Thyroid gland (tissue), 4 donors: ENCODE measurements at regions not wholly inside any gene's neighbourhood (a gene's known extent, or its start where the extent isn't known, plus 50 kb on each side); places are given as distances from the start of the nearest gene placed in this dataset.
"Not testable (repeated sequence)": the region's sequence is repeated elsewhere in the genome, so short reads cannot be mapped to it uniquely, and the experiment has no call there.

Experiments
- DNase-seq, 2 donors: peaks; one replicate each; pipeline ENCODE4 v3.0.0-alpha.2; 2019
- H3K27ac ChIP-seq, 3 donors: fragments of 200-600 bp; sonication (generic); 1 replicate in 2 of 3; 2 replicates in 1 of 3; pipeline ENCODE4 v1.5.1; 2016 to 2019; ENCODE audit warnings: mild to moderate bottlenecking in 1 of 3, moderate library complexity in 1 of 3
- H3K27me3 ChIP-seq: fragments of 200-600 bp; sonication (generic); one replicate; pipeline ENCODE4 v1.5.1; 2019
- H3K36me3 ChIP-seq, 2 donors: fragments of 200-600 bp; sonication (generic); one replicate each; pipeline ENCODE4 v1.5.1; 2016 to 2019
- H3K4me1 ChIP-seq, 2 donors: fragments of 200-600 bp; sonication (generic); one replicate each; pipeline ENCODE4 v1.5.1; 2017 to 2019
- H3K4me3 ChIP-seq, 3 donors: fragments of 200-600 bp; sonication (generic); replicated peaks in 1 of 3; 1 replicate in 2 of 3; 2 replicates in 1 of 3; pipeline ENCODE4 v1.5.1; 2016; ENCODE audit warnings: mild to moderate bottlenecking in 1 of 3
- H3K9me3 ChIP-seq: fragments of 200-600 bp; sonication (generic); one replicate; pipeline ENCODE4 v1.5.1; 2017
- CTCF ChIP-seq, 6 experiments: fragments of 200-600 bp in 3 of 6; fragments of 450-650 bp in 3 of 6; sonication (generic) in 3 of 6; IDR thresholded peaks; one replicate each; pipeline ENCODE4 v1.5.1; 2016 to 2019; ENCODE audit warnings: antibody characterized with exemption in 6 of 6, mild to moderate bottlenecking in 2 of 6, inconsistent platforms in 1 of 6, moderate library complexity in 1 of 6
- POLR2A ChIP-seq, 2 donors: fragments of 450-650 bp; IDR thresholded peaks; one replicate each; pipeline ENCODE4 v1.6.1; 2017; ENCODE audit warnings: antibody characterized with exemption in 2 of 2, mild to moderate bottlenecking in 2 of 2, moderate library complexity in 1 of 2
- WGBS, 2 donors: methylation state at CpG; one replicate each; pipeline ENCODE4 v1.1.5; 2017; 5-methylcytosine and 5-hydroxymethylcytosine counted together
- intact Hi-C: fragments of 100-400 bp; cut with DNase I; formaldehyde crosslinking; loops from one replicate; pipeline ENCODE4 v1.15.1; 2023

GRCh38 chr1:47593598-47594285 lies 155.9 kb downstream of the FOXD2 start:
- Histone ChIP-seq H3K4me3 (no peak overlapping the region), H3K4me1 (peaks cover 0 to 11% of the 10 kb centered on the region in 2 donors), H3K9me3 (no peaks in the 10 kb centered on the region), H3K27ac (no peak overlapping the region), H3K36me3 (no peaks in the 10 kb centered on the region), H3K27me3 (no peaks in the 10 kb centered on the region)
- DNase-seq, result no peak
- WGBS, 2 donors, result 58 to 59% methylated on average over 11 of the region's 12 CpGs
- TF ChIP-seq CTCF (IDR thresholded peaks at IDR 0.05), result no peak
- no peak for TF ChIP-seq POLR2A (IDR thresholded peaks at IDR 0.05)
- intact Hi-C loops, result no loop called here

- Histone ChIP-seq H3K9me3 (no peaks in the 10 kb centered on the region), H3K4me3 (no peak overlapping the region), H3K27me3 (no peaks in the 10 kb centered on the region), H3K27ac (no peak overlapping the region), H3K4me1 (peaks cover 0 to 7% of the 10 kb centered on the region in 2 donors), H3K36me3 (no peaks in the 10 kb centered on the region)
- WGBS, 2 donors, result 88 to 96% methylated on average over 4 of the region's 4 CpGs
- no peak for DNase-seq
- TF ChIP-seq CTCF (IDR thresholded peaks at IDR 0.05) (no peak), POLR2A (IDR thresholded peaks at IDR 0.05) (no peak)
- intact Hi-C loops, result no loop called here
Measured at GRCh38 chr1:47594627-47595026, 156.8 kb downstream of the FOXD2 start.

GRCh38 chr1:47596328-47596727 lies 158.5 kb downstream of the FOXD2 start:
- no peaks in the 10 kb centered on the region for H3K36me3 ChIP-seq
- intact Hi-C loops, result no loop called here
- H3K4me3 ChIP-seq, result no peak overlapping the region
- 90 to 98% methylated on average over 3 of the region's 3 CpGs for WGBS, 2 donors
- no peak overlapping the region for H3K27ac ChIP-seq
- DNase-seq, result no peak
- no peak for TF ChIP-seq POLR2A (IDR thresholded peaks at IDR 0.05)
- TF ChIP-seq CTCF (IDR thresholded peaks at IDR 0.05), result no peak
- no peaks in the 10 kb centered on the region for H3K27me3 ChIP-seq
- H3K4me1 ChIP-seq, result peaks cover 0 to 7% of the 10 kb centered on the region in 2 donors
- no peaks in the 10 kb centered on the region for H3K9me3 ChIP-seq

GRCh38 chr1:47598357-47598756 lies 160.5 kb downstream of the FOXD2 start:
- TF ChIP-seq POLR2A (IDR thresholded peaks at IDR 0.05) (no peak), CTCF (IDR thresholded peaks at IDR 0.05) (no peak)

GRCh38 chr1:47599777-47600176 lies 161.9 kb downstream of the FOXD2 start:
- Histone ChIP-seq H3K4me1 (no peaks in the 10 kb centered on the region), H3K36me3 (no peaks in the 10 kb centered on the region), H3K27ac (no peak overlapping the region), H3K4me3 (no peak overlapping the region), H3K27me3 (no peaks in the 10 kb centered on the region), H3K9me3 (no peaks in the 10 kb centered on the region)
- intact Hi-C loops, result no loop called here
- no peak for DNase-seq
- TF ChIP-seq POLR2A (IDR thresholded peaks at IDR 0.05), result no peak
- TF ChIP-seq CTCF (IDR thresholded peaks at IDR 0.05), result no peak
- 95 to 97% methylated on average over 3 of the region's 3 CpGs for WGBS, 2 donors

More at GRCh38 chr1:47598357-47598756, 160.5 kb downstream of the FOXD2 start:
- Histone ChIP-seq H3K9me3 (no peaks in the 10 kb centered on the region), H3K27me3 (no peaks in the 10 kb centered on the region), H3K27ac (no peak overlapping the region), H3K36me3 (no peaks in the 10 kb centered on the region), H3K4me1 (peaks cover 0 to 2% of the 10 kb centered on the region in 2 donors), H3K4me3 (no peak overlapping the region)
- WGBS, 2 donors, result 84 to 86% methylated on average over 8 of the region's 8 CpGs
- intact Hi-C loops, result no loop called here
- DNase-seq, result no peak

GRCh38 chr1:47602491-47602890 lies 164.6 kb downstream of the FOXD2 start:
- H3K9me3 ChIP-seq, H3K27ac ChIP-seq, intact Hi-C loops, DNase-seq, H3K27me3 ChIP-seq, H3K4me1 ChIP-seq, H3K4me3 ChIP-seq, H3K36me3 ChIP-seq: not testable (repeated sequence)
- 87 to 90% methylated on average over 10 to 11 of the region's 11 CpGs for WGBS, 2 donors

- DNase-seq, H3K27ac ChIP-seq, H3K36me3 ChIP-seq, H3K9me3 ChIP-seq, H3K27me3 ChIP-seq, H3K4me3 ChIP-seq, intact Hi-C loops, H3K4me1 ChIP-seq: not testable (repeated sequence)
- WGBS, 2 donors, result 85 to 93% methylated on average over 1 of the region's 1 CpG
Measured at GRCh38 chr1:47604869-47605268, 167.0 kb downstream of the FOXD2 start.
